HCT116 (cell line): ENCODE measurements at regions not wholly inside any gene's neighbourhood (a gene's known extent, or its start where the extent isn't known, plus 50 kb on each side); places are given as distances from the start of the nearest gene placed in this dataset.

Source experiments
- CTCF ChIP-seq, 3 experiments: fragments of 200-600 bp in 1 of 3; sonication (generic) in 1 of 3; IDR thresholded peaks in 2 of 3; conservative IDR thresholded peaks in 1 of 3; 2 replicates each; pipeline ENCODE4 v1.5.1; 2012 to 2017; ENCODE audit warnings: low read depth in 2 of 3, low read length in 2 of 3, antibody characterized with exemption in 1 of 3, borderline replicate concordance in 1 of 3, control low read depth in 1 of 3, mild to moderate bottlenecking in 1 of 3, mixed read lengths in 1 of 3, mixed run types in 1 of 3, moderate library complexity in 1 of 3; ENCODE audit not compliant: insufficient read depth in 1 of 3
- EZH2 ChIP-seq: fragments of 200-600 bp; sonication (generic); IDR thresholded peaks from 2 replicates; pipeline ENCODE4 v1.6.1; 2017; ENCODE audit warnings: antibody characterized with exemption, mixed run types
- POLR2A ChIP-seq: IDR thresholded peaks from 2 replicates; pipeline ENCODE4 v1.7.0; 2011; ENCODE audit warnings: borderline replicate concordance; ENCODE audit not compliant: insufficient read depth, insufficient read length; ENCODE audit errors: extremely low read depth
- REST ChIP-seq: IDR thresholded peaks from 2 replicates; pipeline ENCODE4 v1.6.1; 2012; ENCODE audit warnings: low read depth
- ZNF274 ChIP-seq: fragments of 200-500 bp; sonication (Bioruptor generic); IDR thresholded peaks from 2 replicates; pipeline ENCODE4 v1.6.1; 2014; ENCODE audit warnings: mild to moderate bottlenecking, low read depth, low read length, inconsistent platforms

- no peak for TF ChIP-seq ZNF274
- TF ChIP-seq CTCF (IDR thresholded peaks at IDR 0.05 in 2 of 3, conservative IDR thresholded peaks at IDR 0.05 in 1 of 3; ENCODE audit: borderline replicate concordance in 1 of 3, insufficient read depth in 1 of 3, low read depth in 2 of 3, low read length in 2 of 3): no peak
- TF ChIP-seq POLR2A: no peak
- no peak for TF ChIP-seq REST
- no peak for TF ChIP-seq EZH2
Observed at GRCh38 chr20:24084281-24084680, 95.7 kb upstream of the GGTLC1 start.
